SK-N-SH (cell line): ENCODE measurements at regions not wholly inside any gene's neighbourhood (a gene's known extent, or its start where the extent isn't known, plus 50 kb on each side); places are given as distances from the start of the nearest gene placed in this dataset.

Source experiments
- CTCF ChIA-PET: fragments of 300-600, 350-600 bp; formaldehyde crosslinking; extraction: SDS; loops from one replicate; lab custom pipeline; 2021; lab: Yijun Ruan, JAX
- POLR2A ChIA-PET: fragments of 350-600 bp; sonication (Branson Sonifier 250); formaldehyde crosslinking; extraction: SDS; loops from one replicate; lab custom pipeline; 2020; ENCODE audit warnings: antibody characterized with exemption, inconsistent platforms; lab: Yijun Ruan, JAX
- DNase-seq: peaks from one replicate; pipeline ENCODE4 v3.0.0; 2012
- H2AFZ ChIP-seq: fragments of 200-600 bp; sonication (generic); 2 replicates; pipeline ENCODE4 v1.8.1; 2016; ENCODE audit warnings: antibody characterized with exemption, mild to moderate bottlenecking, low read depth
- H3F3A ChIP-seq: fragments of 200-600 bp; sonication (generic); replicated peaks from 2 replicates; pipeline ENCODE3; 2016; ENCODE audit warnings: antibody characterized with exemption, mild to moderate bottlenecking; ENCODE audit not compliant: insufficient read depth
- H3K27ac ChIP-seq, 2 experiments: fragments of 200-500 bp in 1 of 2; fragments of 200-600 bp in 1 of 2; sonication (Bioruptor generic) in 1 of 2; sonication (generic), shearing (Covaris generic) in 1 of 2; 2 replicates each; pipeline versions ENCODE4 v1.5.1 to v1.6.1; 2014 to 2016; ENCODE audit warnings: low read depth in 2 of 2, inconsistent platforms in 1 of 2, low read length in 1 of 2, mild to moderate bottlenecking in 1 of 2, mixed read lengths in 1 of 2
- H3K27me3 ChIP-seq: fragments of 200-600 bp; sonication (generic), shearing (Covaris generic); 2 replicates; pipeline ENCODE4 v1.6.1; 2016; ENCODE audit warnings: mixed run types; ENCODE audit not compliant: insufficient read depth
- H3K36me3 ChIP-seq, 2 experiments: fragments of 200-500 bp in 1 of 2; fragments of 200-600 bp in 1 of 2; sonication (Bioruptor generic) in 1 of 2; sonication (generic) in 1 of 2; replicated peaks in 1 of 2; 2 replicates each; pipeline versions ENCODE3 to v1.5.1; 2014 to 2016; ENCODE audit warnings: low read length in 1 of 2, mild to moderate bottlenecking in 1 of 2; ENCODE audit not compliant: insufficient read depth in 2 of 2, control insufficient read depth in 1 of 2
- H3K4me1 ChIP-seq, 2 experiments: fragments of 200-500 bp in 1 of 2; fragments of 200-600 bp in 1 of 2; sonication (Bioruptor generic) in 1 of 2; sonication (generic), shearing (Covaris generic) in 1 of 2; 2 replicates each; pipeline versions ENCODE4 v1.5.1 to v1.6.1; 2014 to 2016; ENCODE audit warnings: low read depth in 1 of 2, low read length in 1 of 2, mixed run types in 1 of 2; ENCODE audit not compliant: insufficient read depth in 2 of 2, control insufficient read depth in 1 of 2
- H3K4me2 ChIP-seq: fragments of 200-600 bp; sonication (generic), shearing (Covaris generic); 2 replicates; pipeline ENCODE4 v1.6.1; 2017; ENCODE audit warnings: mixed run types
- H3K4me3 ChIP-seq, 2 experiments: fragments of 200-500 bp in 1 of 2; fragments of 200-600 bp in 1 of 2; sonication (Bioruptor generic) in 1 of 2; sonication (generic), shearing (Covaris generic) in 1 of 2; 2 replicates each; pipeline versions ENCODE4 v1.5.1 to v1.8.1; 2014 to 2016; ENCODE audit warnings: low read depth in 2 of 2, inconsistent platforms in 1 of 2, low read length in 1 of 2, mild to moderate bottlenecking in 1 of 2, mixed read lengths in 1 of 2, moderate library complexity in 1 of 2
- H3K79me2 ChIP-seq: fragments of 200-600 bp; sonication (generic); 2 replicates; pipeline ENCODE4 v1.8.1; 2017; ENCODE audit warnings: mild to moderate bottlenecking; ENCODE audit not compliant: insufficient read depth
- H3K9ac ChIP-seq: fragments of 200-600 bp; sonication (generic); 2 replicates; pipeline ENCODE4 v1.6.1; 2017; ENCODE audit warnings: mixed run types
- H3K9me2 ChIP-seq: fragments of 200-600 bp; sonication (generic); 2 replicates; pipeline ENCODE4 v1.6.1; 2017; ENCODE audit warnings: mixed run types
- H3K9me3 ChIP-seq: fragments of 200-600 bp; sonication (generic); 2 replicates; pipeline ENCODE4 v1.6.1; 2017; ENCODE audit warnings: mixed run types, mild to moderate bottlenecking, moderate library complexity
- H4K20me1 ChIP-seq: fragments of 200-600 bp; sonication (generic); 2 replicates; pipeline ENCODE4 v1.6.1; 2017; ENCODE audit warnings: mild to moderate bottlenecking, mixed run types; ENCODE audit not compliant: insufficient read depth
- EP300 ChIP-seq, 2 experiments: IDR thresholded peaks; 2 replicates each; pipeline versions ENCODE4 v1.4.0 to v1.6.1; 2012; ENCODE audit warnings: borderline replicate concordance in 1 of 2, low read depth in 1 of 2, low read length in 1 of 2
- GABPA ChIP-seq: IDR thresholded peaks from 2 replicates; pipeline ENCODE4 v1.4.0; 2012; ENCODE audit warnings: low read depth, mild to moderate bottlenecking
- GATA2 ChIP-seq: sonication (generic); formaldehyde crosslinking; IDR thresholded peaks from 2 replicates; pipeline ENCODE4 v1.5.0; 2020; ENCODE audit warnings: mild to moderate bottlenecking, missing genetic modification reagents
- IRF3 ChIP-seq: fragments of 150-350 bp; IDR thresholded peaks from 2 replicates; pipeline ENCODE4 v1.6.1; 2016; ENCODE audit warnings: mild to moderate bottlenecking, low read depth, low read length
- JUND ChIP-seq: IDR thresholded peaks from 2 replicates; pipeline ENCODE4 v1.4.0; 2012
- MXI1 ChIP-seq: IDR thresholded peaks from 2 replicates; pipeline ENCODE4 v1.6.1; 2012; ENCODE audit warnings: mild to moderate bottlenecking, low read depth, low read length, improper control_type of control experiment
- RAD21 ChIP-seq: IDR thresholded peaks from 2 replicates; pipeline ENCODE4 v1.6.1; 2012; ENCODE audit warnings: mild to moderate bottlenecking, low read length
- RFX5 ChIP-seq: IDR thresholded peaks from 2 replicates; pipeline ENCODE4 v1.6.1; 2012; ENCODE audit warnings: mild to moderate bottlenecking, improper control_type of control experiment, low read length
- RXRA ChIP-seq: IDR thresholded peaks from 2 replicates; pipeline ENCODE4 v1.4.0; 2012; ENCODE audit warnings: low read depth, mild to moderate bottlenecking, borderline replicate concordance
- SMC3 ChIP-seq: IDR thresholded peaks from 2 replicates; pipeline ENCODE4 v1.6.1; 2012; ENCODE audit warnings: low read depth, low read length, improper control_type of control experiment
- TAF1 ChIP-seq: IDR thresholded peaks from 2 replicates; pipeline ENCODE4 v1.6.1; 2012; ENCODE audit warnings: low read depth, mild to moderate bottlenecking, low read length, moderate library complexity, borderline replicate concordance
- TCF12 ChIP-seq: IDR thresholded peaks from 2 replicates; pipeline ENCODE4 v1.4.0; 2012
- USF1 ChIP-seq: IDR thresholded peaks from 2 replicates; pipeline ENCODE4 v1.4.0; 2012; ENCODE audit warnings: low read depth, borderline replicate concordance
- WGBS: methylation state at CpG from one replicate; pipeline ENCODE4 v1.1.6; 2017; ENCODE audit warnings: low lambda C conversion rate; 5-methylcytosine and 5-hydroxymethylcytosine counted together
- TF ChIP-seq, protein P1 (sequence below): IDR thresholded peaks from 2 replicates; pipeline ENCODE4 v1.6.1; 2012; ENCODE audit warnings: mild to moderate bottlenecking, low read depth, low read length, moderate library complexity
- TF ChIP-seq, protein P2 (sequence below): IDR thresholded peaks from 2 replicates; pipeline ENCODE4 v1.4.0; 2012; ENCODE audit warnings: low read depth, borderline replicate concordance

DNA sequence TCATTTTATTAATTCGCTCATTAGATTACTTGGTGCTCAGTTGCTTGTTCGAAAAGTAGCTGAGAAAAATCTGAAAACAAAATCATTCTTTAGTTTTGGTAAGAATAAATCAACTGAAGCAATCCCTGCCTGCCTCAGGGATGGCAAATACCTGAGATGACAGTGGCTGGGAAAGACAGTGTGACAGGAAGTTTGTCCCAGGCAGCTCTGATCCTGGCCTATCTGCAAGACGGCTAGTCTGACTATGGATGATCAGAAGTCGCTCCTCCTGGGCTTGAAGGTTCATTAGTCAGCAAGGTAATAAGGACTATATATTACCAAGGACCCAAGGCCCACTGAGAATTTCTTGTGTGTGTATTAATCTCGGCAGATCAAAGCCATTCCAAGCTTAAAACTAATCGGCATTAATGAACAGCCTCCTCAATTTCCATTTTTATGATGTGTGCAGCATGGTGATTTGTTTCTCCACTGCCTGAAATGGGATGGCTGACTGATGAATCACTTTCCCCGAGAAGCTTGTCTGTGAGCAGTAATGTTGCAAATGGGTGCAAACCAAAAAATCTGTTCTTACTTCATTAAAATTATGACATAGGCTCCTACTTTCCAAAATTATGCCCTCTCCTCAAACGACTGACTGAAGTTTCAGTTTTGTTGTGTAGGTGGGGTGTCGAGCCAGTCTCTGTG is 199.9 kb downstream of the ACTR3 start:
- no peak for DNase-seq
- H3K79me2 ChIP-seq = no peaks in the 10 kb centered on the region
- H4K20me1 ChIP-seq = no peaks in the 10 kb centered on the region
- no peaks in the 10 kb centered on the region for H3K27me3 ChIP-seq
- WGBS = 12% methylated on average over 8 of the region's 9 CpGs
- no peaks in the 10 kb centered on the region for H3K36me3 ChIP-seq
- CTCF ChIA-PET = no interaction called here
- H2AFZ ChIP-seq = no peak overlapping the region
- H3F3A ChIP-seq = no peaks in the 10 kb centered on the region
- H3K9me3 ChIP-seq = no peaks in the 10 kb centered on the region
- POLR2A ChIA-PET = no interaction called here
- H3K9ac ChIP-seq = no peak overlapping the region
- no peak overlapping the region for H3K4me2 ChIP-seq
- no peaks in the 10 kb centered on the region for H3K9me2 ChIP-seq
- H3K4me3 ChIP-seq = no peak overlapping the region
- H3K27ac ChIP-seq = no peak overlapping the region
- no peaks in the 10 kb centered on the region for H3K4me1 ChIP-seq
- TF ChIP-seq RXRA (no peak), JUND (no peak), TCF12 (no peak), RFX5 (no peak), RAD21 (no peak), GATA2 (no peak), SMC3 (no peak), MXI1 (no peak), EP300 (IDR thresholded peaks at IDR 0.05; ENCODE audit: borderline replicate concordance in 1 of 2, low read depth in 1 of 2, low read length in 1 of 2) (no peak), GABPA (no peak), TAF1 (no peak), USF1 (no peak), IRF3 (no peak)
- TF ChIP-seq, protein P1, sequence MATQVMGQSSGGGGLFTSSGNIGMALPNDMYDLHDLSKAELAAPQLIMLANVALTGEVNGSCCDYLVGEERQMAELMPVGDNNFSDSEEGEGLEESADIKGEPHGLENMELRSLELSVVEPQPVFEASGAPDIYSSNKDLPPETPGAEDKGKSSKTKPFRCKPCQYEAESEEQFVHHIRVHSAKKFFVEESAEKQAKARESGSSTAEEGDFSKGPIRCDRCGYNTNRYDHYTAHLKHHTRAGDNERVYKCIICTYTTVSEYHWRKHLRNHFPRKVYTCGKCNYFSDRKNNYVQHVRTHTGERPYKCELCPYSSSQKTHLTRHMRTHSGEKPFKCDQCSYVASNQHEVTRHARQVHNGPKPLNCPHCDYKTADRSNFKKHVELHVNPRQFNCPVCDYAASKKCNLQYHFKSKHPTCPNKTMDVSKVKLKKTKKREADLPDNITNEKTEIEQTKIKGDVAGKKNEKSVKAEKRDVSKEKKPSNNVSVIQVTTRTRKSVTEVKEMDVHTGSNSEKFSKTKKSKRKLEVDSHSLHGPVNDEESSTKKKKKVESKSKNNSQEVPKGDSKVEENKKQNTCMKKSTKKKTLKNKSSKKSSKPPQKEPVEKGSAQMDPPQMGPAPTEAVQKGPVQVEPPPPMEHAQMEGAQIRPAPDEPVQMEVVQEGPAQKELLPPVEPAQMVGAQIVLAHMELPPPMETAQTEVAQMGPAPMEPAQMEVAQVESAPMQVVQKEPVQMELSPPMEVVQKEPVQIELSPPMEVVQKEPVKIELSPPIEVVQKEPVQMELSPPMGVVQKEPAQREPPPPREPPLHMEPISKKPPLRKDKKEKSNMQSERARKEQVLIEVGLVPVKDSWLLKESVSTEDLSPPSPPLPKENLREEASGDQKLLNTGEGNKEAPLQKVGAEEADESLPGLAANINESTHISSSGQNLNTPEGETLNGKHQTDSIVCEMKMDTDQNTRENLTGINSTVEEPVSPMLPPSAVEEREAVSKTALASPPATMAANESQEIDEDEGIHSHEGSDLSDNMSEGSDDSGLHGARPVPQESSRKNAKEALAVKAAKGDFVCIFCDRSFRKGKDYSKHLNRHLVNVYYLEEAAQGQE = no peak
- TF ChIP-seq, protein P2, sequence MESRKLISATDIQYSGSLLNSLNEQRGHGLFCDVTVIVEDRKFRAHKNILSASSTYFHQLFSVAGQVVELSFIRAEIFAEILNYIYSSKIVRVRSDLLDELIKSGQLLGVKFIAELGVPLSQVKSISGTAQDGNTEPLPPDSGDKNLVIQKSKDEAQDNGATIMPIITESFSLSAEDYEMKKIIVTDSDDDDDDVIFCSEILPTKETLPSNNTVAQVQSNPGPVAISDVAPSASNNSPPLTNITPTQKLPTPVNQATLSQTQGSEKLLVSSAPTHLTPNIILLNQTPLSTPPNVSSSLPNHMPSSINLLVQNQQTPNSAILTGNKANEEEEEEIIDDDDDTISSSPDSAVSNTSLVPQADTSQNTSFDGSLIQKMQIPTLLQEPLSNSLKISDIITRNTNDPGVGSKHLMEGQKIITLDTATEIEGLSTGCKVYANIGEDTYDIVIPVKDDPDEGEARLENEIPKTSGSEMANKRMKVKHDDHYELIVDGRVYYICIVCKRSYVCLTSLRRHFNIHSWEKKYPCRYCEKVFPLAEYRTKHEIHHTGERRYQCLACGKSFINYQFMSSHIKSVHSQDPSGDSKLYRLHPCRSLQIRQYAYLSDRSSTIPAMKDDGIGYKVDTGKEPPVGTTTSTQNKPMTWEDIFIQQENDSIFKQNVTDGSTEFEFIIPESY = no peak
